ENCODE measurements at regions not wholly inside any gene's neighbourhood (a gene's known extent, or its start where the extent isn't known, plus 50 kb on each side); places are given as distances from the start of the nearest gene placed in this dataset.

DNA sequence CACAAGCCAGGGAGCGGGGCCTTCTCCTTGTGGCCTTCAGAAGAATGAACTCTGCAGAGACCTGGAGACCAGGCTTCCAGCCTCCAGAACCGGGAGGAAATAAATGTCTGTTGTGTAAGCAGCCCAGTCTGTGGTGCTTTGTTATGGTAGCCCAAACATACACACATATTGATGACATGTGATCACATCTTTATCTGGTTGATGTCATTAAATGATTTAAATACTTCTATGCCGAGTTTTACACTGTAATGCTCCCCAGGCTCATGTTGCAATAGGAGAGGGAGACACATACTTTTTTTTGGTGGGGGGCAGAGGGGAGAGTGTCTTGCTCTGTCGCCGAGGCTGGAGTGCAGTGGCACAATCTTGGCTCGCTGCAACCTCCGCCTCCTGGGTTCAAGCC lies 188.0 kb upstream of the IRS2 start:
- intact Hi-C loops (cut with micrococcal nuclease; ENCODE audit: unreplicated experiment): no loop called here
- no TSS peak for BruUV-seq (replicated peaks)
- Histone ChIP-seq H3K27ac (ENCODE audit: low read length) (no peak overlapping the region), H3K9me3 (ENCODE audit: control insufficient read depth, insufficient read depth, low read depth, low read length) (no peaks in the 10 kb centered on the region), H3K27me3 (ENCODE audit: control insufficient read depth, insufficient read depth, low read length) (no peaks in the 10 kb centered on the region), H3K36me3 (ENCODE audit: control insufficient read depth, insufficient read depth, low read length) (no peaks in the 10 kb centered on the region), H3K4me3 (ENCODE audit: low read depth in 2 of 2, low read length in 2 of 2) (no peak overlapping the region), H3K4me1 (ENCODE audit: control insufficient read depth, insufficient read depth, low read length) (no peaks in the 10 kb centered on the region)
- DNase-seq (ENCODE audit: low read depth, low spot score) (no peak), ATAC-seq (no peak)
- POLR2A ChIA-PET: no interaction called here
- CTCF ChIA-PET: no interaction called here
- in situ Hi-C loops (cut with HindIII; ENCODE audit: low pct_unique_long_range_greater_than_20kb, low sequenced_read_pairs): no loop called here
- TF ChIP-seq POLR2AphosphoS5 (IDR thresholded peaks at IDR 0.05; ENCODE audit: low read depth, low read length) (no peak), SIN3A (IDR thresholded peaks at IDR 0.05; ENCODE audit: borderline replicate concordance, insufficient read depth, low read depth, low read length) (no peak), REST (IDR thresholded peaks at IDR 0.05; ENCODE audit: insufficient read depth in 1 of 2, low read depth in 2 of 2, low read length in 1 of 2) (no peak), TCF7L2 (IDR thresholded peaks at IDR 0.05; ENCODE audit: low read depth, low read length) (no peak)
- TF ChIP-seq, protein P1, sequence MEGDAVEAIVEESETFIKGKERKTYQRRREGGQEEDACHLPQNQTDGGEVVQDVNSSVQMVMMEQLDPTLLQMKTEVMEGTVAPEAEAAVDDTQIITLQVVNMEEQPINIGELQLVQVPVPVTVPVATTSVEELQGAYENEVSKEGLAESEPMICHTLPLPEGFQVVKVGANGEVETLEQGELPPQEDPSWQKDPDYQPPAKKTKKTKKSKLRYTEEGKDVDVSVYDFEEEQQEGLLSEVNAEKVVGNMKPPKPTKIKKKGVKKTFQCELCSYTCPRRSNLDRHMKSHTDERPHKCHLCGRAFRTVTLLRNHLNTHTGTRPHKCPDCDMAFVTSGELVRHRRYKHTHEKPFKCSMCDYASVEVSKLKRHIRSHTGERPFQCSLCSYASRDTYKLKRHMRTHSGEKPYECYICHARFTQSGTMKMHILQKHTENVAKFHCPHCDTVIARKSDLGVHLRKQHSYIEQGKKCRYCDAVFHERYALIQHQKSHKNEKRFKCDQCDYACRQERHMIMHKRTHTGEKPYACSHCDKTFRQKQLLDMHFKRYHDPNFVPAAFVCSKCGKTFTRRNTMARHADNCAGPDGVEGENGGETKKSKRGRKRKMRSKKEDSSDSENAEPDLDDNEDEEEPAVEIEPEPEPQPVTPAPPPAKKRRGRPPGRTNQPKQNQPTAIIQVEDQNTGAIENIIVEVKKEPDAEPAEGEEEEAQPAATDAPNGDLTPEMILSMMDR (IDR thresholded peaks at IDR 0.05): no peak

- POLR2A ChIA-PET: no interaction called here
- in situ Hi-C loops (cut with HindIII; ENCODE audit: low pct_unique_long_range_greater_than_20kb, low sequenced_read_pairs): no loop called here
- no peaks in the 10 kb centered on the region for H3K27me3 ChIP-seq (ENCODE audit: control insufficient read depth, insufficient read depth, low read length)
- DNase-seq (ENCODE audit: low read depth, low spot score) (no peak), ATAC-seq (no peak)
- H3K4me1 ChIP-seq (ENCODE audit: control insufficient read depth, insufficient read depth, low read length): no peaks in the 10 kb centered on the region
- no peaks in the 10 kb centered on the region for H3K9me3 ChIP-seq (ENCODE audit: control insufficient read depth, insufficient read depth, low read depth, low read length)
- intact Hi-C loops (cut with micrococcal nuclease; ENCODE audit: unreplicated experiment): no loop called here
- no peak for TF ChIP-seq REST (IDR thresholded peaks at IDR 0.05; ENCODE audit: insufficient read depth in 1 of 2, low read depth in 2 of 2, low read length in 1 of 2)
- no peak for TF ChIP-seq POLR2AphosphoS5 (IDR thresholded peaks at IDR 0.05; ENCODE audit: low read depth, low read length)
- no peak for TF ChIP-seq TCF7L2 (IDR thresholded peaks at IDR 0.05; ENCODE audit: low read depth, low read length)
- no peak for TF ChIP-seq SIN3A (IDR thresholded peaks at IDR 0.05; ENCODE audit: borderline replicate concordance, insufficient read depth, low read depth, low read length)
- TF ChIP-seq, protein P1 (IDR thresholded peaks at IDR 0.05): no peak
- H3K27ac ChIP-seq (ENCODE audit: low read length): no peak overlapping the region
- CTCF ChIA-PET: no interaction called here
- no peaks in the 10 kb centered on the region for H3K36me3 ChIP-seq (ENCODE audit: control insufficient read depth, insufficient read depth, low read length)
- no peak overlapping the region for H3K4me3 ChIP-seq (ENCODE audit: low read depth in 2 of 2, low read length in 2 of 2)
- BruUV-seq (replicated peaks): no TSS peak
These were observed 186.9 kb upstream of the IRS2 start for GRCh38 chr13:109973279-109973678.
